A673 (cell line): ENCODE measurements at regions not wholly inside any gene's neighbourhood (a gene's known extent, or its start where the extent isn't known, plus 50 kb on each side); places are given as distances from the start of the nearest gene placed in this dataset.

Experiments
- BruUV-seq: library from RNA; stranded (reverse); fragments of 400-500 nt; replicated peaks from 2 replicates; lab custom pipeline; 2021; lab: Mats Ljungman, UMichigan
- CTCF ChIA-PET: fragments of 300-600 bp; sonication (Branson Sonifier 250); formaldehyde crosslinking; loops from one replicate; lab custom pipeline; 2022; ENCODE audit warnings: antibody characterized with exemption; lab: Charles Lee
- POLR2A ChIA-PET: fragments of 300-600 bp; sonication (Branson Sonifier 250); formaldehyde crosslinking; loops from one replicate; lab custom pipeline; 2022; ENCODE audit warnings: antibody characterized with exemption; ENCODE audit not compliant: low non-redundant PET; lab: Charles Lee
- DNase-seq: peaks from one replicate; pipeline ENCODE4 v3.0.0-alpha.2; 2015; ENCODE audit warnings: low spot score
- H3K27ac ChIP-seq: fragments of 200-600 bp; sonication (generic); 2 replicates; pipeline ENCODE4 v1.5.1; 2016; ENCODE audit warnings: mixed run types, low read depth, mild to moderate bottlenecking, mixed read lengths, antibody characterized with exemption, low read length; ENCODE audit not compliant: poor library complexity, severe bottlenecking
- H3K27me3 ChIP-seq: fragments of 200-600 bp; sonication (generic); replicated peaks from 2 replicates; pipeline ENCODE4 v1.6.1; 2017; ENCODE audit warnings: mixed run types, low read depth, mild to moderate bottlenecking, mixed read lengths, antibody characterized with exemption, low read length; ENCODE audit not compliant: insufficient read depth, poor library complexity
- H3K36me3 ChIP-seq: fragments of 200-600 bp; sonication (generic); 2 replicates; pipeline ENCODE4 v1.6.1; 2016; ENCODE audit warnings: mixed run types, mild to moderate bottlenecking, mixed read lengths, antibody characterized with exemption, low read length; ENCODE audit not compliant: insufficient read depth, poor library complexity, severe bottlenecking
- H3K4me1 ChIP-seq: fragments of 200-600 bp; sonication (generic); 2 replicates; pipeline ENCODE4 v1.6.1; 2017; ENCODE audit warnings: mixed run types, mild to moderate bottlenecking, mixed read lengths, antibody characterized with exemption, low read length; ENCODE audit not compliant: insufficient read depth, poor library complexity, severe bottlenecking
- H3K4me3 ChIP-seq: fragments of 200-600 bp; sonication (generic); 2 replicates; pipeline ENCODE4 v1.5.1; 2016; ENCODE audit warnings: low read depth, mixed run types, mild to moderate bottlenecking, mixed read lengths, low read length; ENCODE audit not compliant: poor library complexity, severe bottlenecking
- H3K9me3 ChIP-seq: fragments of 200-600 bp; sonication (generic); 2 replicates; pipeline ENCODE4 v1.6.1; 2016; ENCODE audit warnings: mixed run types, low read depth, mild to moderate bottlenecking, mixed read lengths, antibody characterized with exemption, low read length; ENCODE audit not compliant: poor library complexity, severe bottlenecking
- CTCF ChIP-seq: fragments of 300-800, 200-600 bp; sonication (generic); conservative IDR thresholded peaks from 2 replicates; pipeline ENCODE4 v1.5.1; 2017; ENCODE audit warnings: low read depth, mild to moderate bottlenecking, antibody characterized with exemption, low read length, moderate library complexity, mixed read lengths
- EZH2 ChIP-seq: fragments of 200-600 bp; sonication (generic); IDR thresholded peaks from 2 replicates; pipeline ENCODE4 v1.6.1; 2017; ENCODE audit warnings: borderline replicate concordance, low read depth, mild to moderate bottlenecking, mixed read lengths, antibody characterized with exemption, low read length; ENCODE audit not compliant: poor library complexity, severe bottlenecking
- intact Hi-C: fragments of 100-400 bp; cut with micrococcal nuclease; formaldehyde crosslinking; loops from one replicate; pipeline ENCODE4 v1.10.0; 2022; ENCODE audit not compliant: unreplicated experiment

- Histone ChIP-seq H3K4me1 (no peaks in the 10 kb centered on the region), H3K27me3 (peaks cover 64% of the 10 kb centered on the region), H3K9me3 (no peaks in the 10 kb centered on the region), H3K27ac (no peak overlapping the region), H3K4me3 (no peak overlapping the region), H3K36me3 (no peaks in the 10 kb centered on the region)
- DNase-seq, result no peak
- CTCF ChIA-PET, result no interaction called here
- no peak for TF ChIP-seq CTCF
- peak; percentile 46 for TF ChIP-seq EZH2
- BruUV-seq, result no TSS peak
- intact Hi-C loops, result no loop called here
- POLR2A ChIA-PET, result no interaction called here
These were observed 64.4 kb upstream of the IGF1R start for GRCh38 chr15:98583771-98584430.

GRCh38 chr15:98586066-98586465, 62.3 kb upstream of the IGF1R start:
- Histone ChIP-seq H3K27me3 (peaks cover 62% of the 10 kb centered on the region), H3K36me3 (no peaks in the 10 kb centered on the region), H3K9me3 (no peaks in the 10 kb centered on the region), H3K27ac (no peak overlapping the region), H3K4me3 (no peak overlapping the region), H3K4me1 (no peaks in the 10 kb centered on the region)
- ChIA-PET CTCF (no interaction called here), POLR2A (no interaction called here)
- intact Hi-C loops, result no loop called here
- no TSS peak for BruUV-seq
- DNase-seq, result no peak
- no peak for TF ChIP-seq EZH2

GRCh38 chr15:98592136-98592535, 56.2 kb upstream of the IGF1R start:
- Histone ChIP-seq H3K27me3 (peaks cover 18% of the 10 kb centered on the region), H3K36me3 (no peaks in the 10 kb centered on the region), H3K4me3 (no peak overlapping the region), H3K27ac (no peak overlapping the region), H3K4me1 (no peaks in the 10 kb centered on the region), H3K9me3 (no peaks in the 10 kb centered on the region)
- POLR2A ChIA-PET, result no interaction called here
- intact Hi-C loops, result no loop called here
- DNase-seq, result no peak
- no TSS peak for BruUV-seq
- no peak for TF ChIP-seq EZH2
- no peak for TF ChIP-seq CTCF
- CTCF ChIA-PET, result no interaction called here

- BruUV-seq, result no TSS peak
- TF ChIP-seq EZH2, result no peak
- no peak for TF ChIP-seq CTCF
- H3K4me3 ChIP-seq, result no peak overlapping the region
- H3K4me1 ChIP-seq, result no peaks in the 10 kb centered on the region
- no peak for DNase-seq
- H3K27ac ChIP-seq, result no peak overlapping the region
- H3K9me3 ChIP-seq, result no peaks in the 10 kb centered on the region
- peaks cover 16% of the 10 kb centered on the region for H3K27me3 ChIP-seq
- no peaks in the 10 kb centered on the region for H3K36me3 ChIP-seq
- intact Hi-C loops, result no loop called here
- CTCF ChIA-PET, result no interaction called here
- POLR2A ChIA-PET, result no interaction called here
These were observed 52.2 kb upstream of the IGF1R start for GRCh38 chr15:98596131-98596530.
